SK-N-SH treated with all-trans-retinoic acid at 6 μM for 48 hours (cell line): ENCODE measurements at regions not wholly inside any gene's neighbourhood (a gene's known extent, or its start where the extent isn't known, plus 50 kb on each side); places are given as distances from the start of the nearest gene placed in this dataset.
"Not testable (repeated sequence)": the region's sequence is repeated elsewhere in the genome, so short reads cannot be mapped to it uniquely, and the experiment has no call there.

ENCODE experiments used
- ATAC-seq: fragments of 200-7000 bp; cut with Tn5 transposase; 3 replicates; pipeline ENCODE4 v1.9.1; 2020; ENCODE audit warnings: mild to moderate bottlenecking, moderate library complexity
- ARNTL ChIP-seq: fragments of 450-650 bp; formaldehyde crosslinking; IDR thresholded peaks from 2 replicates; pipeline ENCODE4 v1.5.0; 2020; ENCODE audit warnings: low read depth, mild to moderate bottlenecking, moderate library complexity, borderline replicate concordance
- BACH2 ChIP-seq: fragments of 250-450 bp; sonication (Bioruptor Pico); IDR thresholded peaks from 2 replicates; pipeline ENCODE4 v1.9.0; 2021; ENCODE audit warnings: mild to moderate bottlenecking, borderline replicate concordance
- CREB5 ChIP-seq: fragments of 250-450 bp; sonication (Bioruptor Pico); IDR thresholded peaks from 2 replicates; pipeline ENCODE4 v1.5.1; 2020; ENCODE audit warnings: low read depth, mild to moderate bottlenecking, moderate library complexity
- CSDC2 ChIP-seq: fragments of 250-450 bp; sonication (Bioruptor Pico); IDR thresholded peaks from 2 replicates; pipeline ENCODE4 v1.5.0; 2020; ENCODE audit warnings: mild to moderate bottlenecking, moderate library complexity
- CSRNP3 ChIP-seq: fragments of 250-450 bp; sonication (Bioruptor Pico); IDR thresholded peaks from 2 replicates; pipeline ENCODE4 v1.5.1; 2021; ENCODE audit warnings: mild to moderate bottlenecking, moderate library complexity
- ESRRG ChIP-seq: fragments of 250-450 bp; sonication (Bioruptor Pico); IDR thresholded peaks from 2 replicates; pipeline ENCODE4 v1.6.1; 2021; ENCODE audit warnings: mild to moderate bottlenecking
- GLIS3 ChIP-seq: fragments of 250-450 bp; sonication (Bioruptor Pico); IDR thresholded peaks from 2 replicates; pipeline ENCODE4 v1.5.0; 2020; ENCODE audit warnings: mild to moderate bottlenecking, moderate library complexity
- ISL1 ChIP-seq: fragments of 250-450 bp; sonication (Bioruptor Pico); IDR thresholded peaks from 2 replicates; pipeline ENCODE4 v2.1.2; 2022; ENCODE audit warnings: mild to moderate bottlenecking, moderate library complexity
- OSR1 ChIP-seq: fragments of 250-450 bp; sonication (Bioruptor Pico); IDR thresholded peaks from 2 replicates; pipeline ENCODE4 v1.8.0; 2022; ENCODE audit warnings: moderate library complexity, mild to moderate bottlenecking, inconsistent platforms
- PATZ1 ChIP-seq: fragments of 250-450 bp; sonication (Bioruptor Pico); IDR thresholded peaks from 2 replicates; pipeline ENCODE4 v1.8.0; 2020; ENCODE audit warnings: mild to moderate bottlenecking, moderate library complexity, borderline replicate concordance
- PPARA ChIP-seq: fragments of 250-450 bp; sonication (Bioruptor Pico); IDR thresholded peaks from 2 replicates; pipeline ENCODE4 v1.5.0; 2020; ENCODE audit warnings: mild to moderate bottlenecking, borderline replicate concordance
- RARB ChIP-seq: fragments of 250-450 bp; sonication (Bioruptor Pico); IDR thresholded peaks from 2 replicates; pipeline ENCODE4 v1.8.0; 2021; ENCODE audit warnings: mild to moderate bottlenecking, moderate library complexity
- SNAI2 ChIP-seq: fragments of 250-450 bp; sonication (Bioruptor Pico); IDR thresholded peaks from 2 replicates; pipeline ENCODE4 v1.5.0; 2020; ENCODE audit warnings: mild to moderate bottlenecking, moderate library complexity
- TOX ChIP-seq: fragments of 250-450 bp; sonication (Bioruptor Pico); IDR thresholded peaks from 2 replicates; pipeline ENCODE4 v1.8.0; 2021; ENCODE audit warnings: mild to moderate bottlenecking, moderate library complexity, borderline replicate concordance
- TSHZ2 ChIP-seq: fragments of 250-450 bp; sonication (Bioruptor Pico); IDR thresholded peaks from 2 replicates; pipeline ENCODE4 v1.5.0; 2020; ENCODE audit warnings: mild to moderate bottlenecking, moderate library complexity
- ZC3H10 ChIP-seq: fragments of 250-450 bp; sonication (Bioruptor Pico); IDR thresholded peaks from 2 replicates; pipeline ENCODE4 v1.5.1; 2021; ENCODE audit warnings: mild to moderate bottlenecking, moderate library complexity
- ZFP3 ChIP-seq: fragments of 250-450 bp; sonication (Bioruptor Pico); IDR thresholded peaks from 2 replicates; pipeline ENCODE4 v1.5.0; 2020; ENCODE audit warnings: mild to moderate bottlenecking, moderate library complexity
- ZFP30 ChIP-seq: fragments of 450-650 bp; formaldehyde crosslinking; IDR thresholded peaks from 2 replicates; pipeline ENCODE4 v1.5.0; 2022; ENCODE audit warnings: mild to moderate bottlenecking, moderate library complexity
- ZNF565 ChIP-seq: fragments of 450-650 bp; formaldehyde crosslinking; conservative IDR thresholded peaks from 2 replicates; pipeline ENCODE4 v1.5.0; 2020; ENCODE audit warnings: low read depth, mild to moderate bottlenecking, moderate library complexity
- ZNF70 ChIP-seq: fragments of 450-650 bp; formaldehyde crosslinking; IDR thresholded peaks from 2 replicates; pipeline ENCODE4 v1.5.0; 2020; ENCODE audit warnings: mild to moderate bottlenecking, moderate library complexity

- no peak for ATAC-seq
These were observed 301.9 kb upstream of the TAC1 start for GRCh38 chr7:97430006-97430405.

DNA sequence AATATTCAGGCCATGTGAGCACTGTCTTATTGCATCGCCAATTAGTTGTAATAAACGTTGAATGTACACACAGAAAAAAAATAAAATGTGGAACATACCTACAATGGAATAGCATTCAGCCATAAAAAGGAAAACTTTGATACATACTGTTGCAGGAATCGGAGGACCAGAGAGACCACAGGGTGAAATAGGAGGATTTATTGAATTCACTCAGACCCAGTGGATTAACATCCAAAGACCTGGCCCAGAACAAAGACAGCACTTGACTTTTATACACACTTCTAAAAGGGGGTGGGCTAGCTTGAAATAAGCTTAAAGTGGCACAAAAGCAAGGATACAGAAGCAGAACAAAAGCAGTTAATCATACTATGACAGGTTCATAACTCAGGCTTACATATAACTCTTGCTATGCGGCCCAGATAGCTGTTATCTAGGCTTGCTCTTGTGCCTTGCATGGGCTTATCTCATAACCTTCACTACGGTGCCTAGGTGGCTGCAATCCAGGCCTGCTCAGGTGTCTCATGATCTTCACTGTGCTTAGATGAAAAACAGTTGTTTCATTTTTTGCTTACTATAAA is 292.2 kb upstream of the TAC1 start:
- no peak for ATAC-seq
- TF ChIP-seq PATZ1 (CRISPR knock-in tag) (no peak), GLIS3 (CRISPR knock-in tag) (no peak), ZNF565 (no peak), ISL1 (no peak), ZNF70 (CRISPR knock-in tag) (no peak), CREB5 (CRISPR knock-in tag) (no peak), ZFP3 (no peak), BACH2 (CRISPR knock-in tag) (no peak), CSRNP3 (CRISPR knock-in tag) (no peak), PPARA (CRISPR knock-in tag) (no peak), RARB (CRISPR knock-in tag) (no peak), CSDC2 (CRISPR knock-in tag) (no peak), ESRRG (no peak), ARNTL (CRISPR knock-in tag) (no peak), ZC3H10 (CRISPR knock-in tag) (no peak)

More at GRCh38 chr7:97430006-97430405, 301.9 kb upstream of the TAC1 start:
- TF ChIP-seq ESRRG (no peak), TOX (CRISPR knock-in tag) (no peak), RARB (CRISPR knock-in tag) (no peak)

DNA sequence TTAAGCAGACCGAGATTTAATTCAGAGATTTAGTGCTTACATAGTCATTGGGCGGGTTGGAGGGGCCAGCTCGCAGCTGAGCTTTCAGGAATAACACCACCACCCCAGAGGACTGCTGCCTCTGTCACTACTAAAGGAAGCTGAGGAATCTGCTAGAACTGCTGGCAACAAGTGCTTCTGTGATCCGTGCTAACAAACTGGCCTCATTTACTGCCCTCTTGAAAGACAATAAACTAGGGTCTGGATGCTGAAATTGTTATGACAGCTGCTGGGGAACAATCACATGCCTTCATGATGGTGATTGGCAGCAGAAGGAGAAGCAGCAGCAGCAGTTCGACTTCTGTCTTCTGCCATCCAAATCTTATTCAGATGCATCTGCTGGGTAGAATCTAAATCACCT is 285.5 kb upstream of the TAC1 start:
- TF ChIP-seq RARB (CRISPR knock-in tag) (no peak), ZFP30 (CRISPR knock-in tag) (no peak), PPARA (CRISPR knock-in tag) (no peak), BACH2 (CRISPR knock-in tag) (no peak), ZC3H10 (CRISPR knock-in tag) (no peak)
- ATAC-seq, result no peak

DNA sequence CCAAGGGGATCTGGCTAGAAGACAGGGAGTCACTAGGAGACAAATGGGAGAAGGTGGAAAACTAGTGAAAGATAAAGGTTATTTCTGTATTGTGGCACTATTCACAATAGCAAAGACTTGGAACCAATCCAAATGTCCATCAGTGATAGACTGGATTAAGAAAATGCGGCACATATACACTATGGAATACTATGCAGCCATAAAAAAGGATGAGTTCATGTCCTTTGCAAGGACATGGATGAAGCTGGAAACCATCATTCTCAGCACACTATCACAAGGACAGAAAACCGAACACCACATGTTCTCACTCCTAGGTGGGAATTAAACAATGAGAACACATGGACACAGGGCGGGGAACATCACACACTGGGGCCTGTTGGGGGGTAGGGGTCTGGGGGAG is 282.4 kb upstream of the TAC1 start:
- ATAC-seq, result not testable (repeated sequence)

DNA sequence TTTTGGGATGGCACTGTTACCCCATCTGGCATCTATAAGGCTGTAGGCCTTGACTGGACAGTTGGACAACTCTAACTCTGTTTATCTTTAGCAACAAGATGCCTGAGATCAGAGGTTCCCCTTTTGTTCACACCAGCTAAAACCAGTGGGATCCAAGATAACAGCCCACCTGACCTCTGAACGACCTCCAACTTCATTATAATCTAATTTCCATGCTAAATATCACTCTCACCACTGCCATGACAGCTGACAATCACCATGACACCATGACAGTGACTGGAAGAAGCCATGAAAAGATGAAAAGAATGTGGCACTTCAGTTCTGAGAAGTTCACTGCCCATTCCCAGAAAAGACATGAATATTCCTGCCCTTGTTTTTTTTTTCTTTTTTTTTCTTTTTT is 281.4 kb upstream of the TAC1 start:
- no peak for ATAC-seq
- TF ChIP-seq PATZ1 (CRISPR knock-in tag), result no peak
- no peak for TF ChIP-seq RARB (CRISPR knock-in tag)
- TF ChIP-seq SNAI2 (CRISPR knock-in tag), result no peak

- no peak for ATAC-seq
- no peak for TF ChIP-seq CSDC2 (CRISPR knock-in tag)
- TF ChIP-seq ZNF565, result no peak
- no peak for TF ChIP-seq ZFP3
- no peak for TF ChIP-seq BACH2 (CRISPR knock-in tag)
- no peak for TF ChIP-seq ZFP30 (CRISPR knock-in tag)
- no peak for TF ChIP-seq TSHZ2
- TF ChIP-seq PATZ1 (CRISPR knock-in tag), result no peak
- no peak for TF ChIP-seq PPARA (CRISPR knock-in tag)
- no peak for TF ChIP-seq OSR1 (CRISPR knock-in tag)
These were observed 277.2 kb upstream of the TAC1 start for GRCh38 chr7:97454636-97455035.
